SU-DHL-6 (cell line): ENCODE measurements at regions not wholly inside any gene's neighbourhood (a gene's known extent, or its start where the extent isn't known, plus 50 kb on each side); places are given as distances from the start of the nearest gene placed in this dataset.

Experiments used
- H2AFZ ChIP-seq: fragments of 200-600 bp; sonication (generic); 2 replicates; pipeline ENCODE4 v1.6.1; 2014; ENCODE audit warnings: low read depth, mild to moderate bottlenecking, moderate library complexity, mixed read lengths, antibody characterized with exemption, low read length; ENCODE audit not compliant: severe bottlenecking
- H3F3A ChIP-seq: fragments of 200-600 bp; shearing (Covaris generic); 2 replicates; pipeline ENCODE4 v1.6.0; 2016; ENCODE audit warnings: antibody characterized with exemption, mild to moderate bottlenecking; ENCODE audit not compliant: insufficient read depth
- H3K27ac ChIP-seq: fragments of 200-600 bp; sonication (generic); 2 replicates; pipeline ENCODE4 v1.5.1; 2016; ENCODE audit warnings: low read depth, mild to moderate bottlenecking, low read length, moderate library complexity, mixed read lengths
- H3K27me3 ChIP-seq: fragments of 200-600 bp; sonication (generic), shearing (Covaris generic); 2 replicates; pipeline ENCODE4 v1.6.0; 2014; ENCODE audit warnings: mild to moderate bottlenecking, low read length
- H3K36me3 ChIP-seq: fragments of 200-600 bp; sonication (generic); 2 replicates; pipeline ENCODE4 v1.6.1; 2014; ENCODE audit warnings: mild to moderate bottlenecking, low read length, mixed read lengths
- H3K4me2 ChIP-seq: fragments of 300-600, 200-600 bp; shearing (Covaris generic), sonication (generic); 2 replicates; pipeline ENCODE4 v1.6.0; 2014; ENCODE audit warnings: low read length, low read depth, mild to moderate bottlenecking; ENCODE audit not compliant: poor library complexity, severe bottlenecking
- H3K4me3 ChIP-seq: fragments of 200-600 bp; sonication (generic); 2 replicates; pipeline ENCODE4 v1.5.1; 2014; ENCODE audit warnings: antibody characterized with exemption, low read length, mild to moderate bottlenecking, mixed read lengths; ENCODE audit not compliant: insufficient read depth, poor library complexity, severe bottlenecking
- H3K79me2 ChIP-seq: fragments of 200-600 bp; sonication (generic); 2 replicates; pipeline ENCODE4 v1.6.1; 2014; ENCODE audit warnings: mild to moderate bottlenecking, low read length, moderate library complexity; ENCODE audit not compliant: insufficient read depth
- H3K9ac ChIP-seq: fragments of 200-600 bp; sonication (generic); 2 replicates; pipeline ENCODE4 v1.7.0; 2014; ENCODE audit warnings: mild to moderate bottlenecking, low read length
- H3K9me2 ChIP-seq: fragments of 200-600 bp; sonication (generic); replicated peaks from 2 replicates; pipeline ENCODE4 v1.6.1; 2014; ENCODE audit warnings: low read length; ENCODE audit not compliant: insufficient read depth
- H3K9me3 ChIP-seq: fragments of 200-600 bp; sonication (generic); 2 replicates; pipeline ENCODE4 v1.6.1; 2014; ENCODE audit warnings: low read length, mixed read lengths; ENCODE audit not compliant: insufficient read depth
- H4K20me1 ChIP-seq: fragments of 200-600 bp; sonication (generic); 2 replicates; pipeline ENCODE4 v1.6.1; 2014; ENCODE audit warnings: low read depth, mild to moderate bottlenecking, antibody characterized with exemption, low read length, moderate library complexity, mixed read lengths
- CTCF ChIP-seq: fragments of 200-600 bp; sonication (generic); IDR thresholded peaks from one replicate; pipeline ENCODE4 v1.5.1; 2017; ENCODE audit warnings: antibody characterized with exemption, mild to moderate bottlenecking, low read length, moderate library complexity; ENCODE audit not compliant: insufficient read depth, poor library complexity, severe bottlenecking
- EZH2phosphoT487 ChIP-seq: fragments of 200-600 bp; sonication (generic), shearing (Covaris generic); conservative IDR thresholded peaks from 2 replicates; pipeline ENCODE4 v1.6.1; 2018; ENCODE audit warnings: mild to moderate bottlenecking, antibody characterized with exemption, low read length, moderate library complexity, mixed read lengths

- Histone ChIP-seq H2AFZ (no peak overlapping the region), H3K27ac (no peak overlapping the region), H3K36me3 (no peaks in the 10 kb centered on the region), H3F3A (no peaks in the 10 kb centered on the region), H4K20me1 (no peaks in the 10 kb centered on the region), H3K9me3 (no peaks in the 10 kb centered on the region), H3K9ac (no peak overlapping the region), H3K4me2 (no peak overlapping the region), H3K9me2 (no peaks in the 10 kb centered on the region), H3K4me3 (no peak overlapping the region), H3K27me3 (no peaks in the 10 kb centered on the region), H3K79me2 (no peaks in the 10 kb centered on the region)
- no peak for TF ChIP-seq EZH2phosphoT487
- TF ChIP-seq CTCF = no peak
These were observed 71.6 kb upstream of the ANKRD1 start for GRCh38 chr10:90992462-90992861.

GRCh38 chr10:90993340-90993739 is 72.5 kb upstream of the ANKRD1 start:
- Histone ChIP-seq H3K27me3 (no peaks in the 10 kb centered on the region), H3F3A (no peaks in the 10 kb centered on the region), H3K27ac (no peak overlapping the region), H3K79me2 (no peaks in the 10 kb centered on the region), H3K9me3 (no peaks in the 10 kb centered on the region), H4K20me1 (no peaks in the 10 kb centered on the region), H2AFZ (no peak overlapping the region), H3K9ac (no peak overlapping the region), H3K9me2 (no peaks in the 10 kb centered on the region), H3K4me3 (no peak overlapping the region), H3K4me2 (no peak overlapping the region), H3K36me3 (no peaks in the 10 kb centered on the region)
- TF ChIP-seq EZH2phosphoT487 (no peak), CTCF (no peak)

GRCh38 chr10:90997670-90998069 is 76.8 kb upstream of the ANKRD1 start:
- Histone ChIP-seq H3F3A (no peaks in the 10 kb centered on the region), H4K20me1 (no peaks in the 10 kb centered on the region), H3K9me3 (no peaks in the 10 kb centered on the region), H3K36me3 (no peaks in the 10 kb centered on the region), H3K4me3 (no peak overlapping the region), H3K9ac (no peak overlapping the region), H2AFZ (no peak overlapping the region), H3K79me2 (no peaks in the 10 kb centered on the region), H3K27ac (no peak overlapping the region), H3K27me3 (no peaks in the 10 kb centered on the region), H3K4me2 (no peak overlapping the region), H3K9me2 (no peaks in the 10 kb centered on the region)
- TF ChIP-seq CTCF (no peak), EZH2phosphoT487 (no peak)
